ENCODE measurements at regions not wholly inside any gene's neighbourhood (a gene's known extent, or its start where the extent isn't known, plus 50 kb on each side); places are given as distances from the start of the nearest gene placed in this dataset.

DNA sequence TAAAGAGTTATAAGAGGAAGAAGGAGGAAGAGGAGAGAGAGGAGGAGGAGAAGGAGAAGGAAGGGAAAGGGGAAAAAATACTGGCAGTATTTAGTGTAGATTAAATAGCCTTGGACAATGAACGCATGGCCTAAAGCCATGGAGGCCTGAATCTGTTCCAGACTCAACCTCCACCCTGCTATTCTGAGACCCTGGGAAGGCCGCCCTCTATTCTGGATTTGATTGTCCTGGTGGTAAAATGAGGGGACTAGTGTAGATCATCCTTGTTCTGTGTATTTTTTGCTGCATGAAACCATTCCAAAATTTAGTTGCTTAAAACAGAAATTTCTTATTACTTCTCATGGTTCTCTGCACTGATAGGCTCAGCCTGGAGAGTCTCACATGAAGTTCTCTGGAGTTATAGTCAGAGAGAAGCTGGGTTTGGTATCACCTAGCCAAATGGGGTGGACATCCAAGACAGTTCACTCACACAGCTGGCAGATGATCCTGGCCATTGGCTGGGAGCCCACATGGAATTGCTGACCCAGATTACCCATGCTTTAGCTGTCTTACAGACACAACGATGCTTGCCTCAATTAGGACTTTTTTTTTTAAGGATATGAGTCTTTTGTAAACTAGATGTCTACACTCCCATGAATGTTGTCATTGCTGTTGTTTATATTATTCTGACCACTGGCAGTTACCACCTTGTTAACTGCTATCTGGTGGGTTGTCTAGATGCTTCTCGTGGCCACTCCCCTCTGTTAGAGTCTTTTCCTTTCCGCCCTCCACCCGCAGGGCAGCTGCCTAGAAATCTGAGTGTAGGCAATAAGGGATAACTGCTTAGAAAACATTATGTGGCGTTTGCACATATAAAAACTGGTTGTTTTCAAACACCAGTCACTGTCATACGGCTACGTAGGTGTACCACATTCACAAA, 149.9 kb downstream of the SST start:
- no peak overlapping the region for H3K4me3 ChIP-seq (ENCODE audit: low read depth, low read length)
- no peak for DNase-seq
- TF ChIP-seq, protein P1, sequence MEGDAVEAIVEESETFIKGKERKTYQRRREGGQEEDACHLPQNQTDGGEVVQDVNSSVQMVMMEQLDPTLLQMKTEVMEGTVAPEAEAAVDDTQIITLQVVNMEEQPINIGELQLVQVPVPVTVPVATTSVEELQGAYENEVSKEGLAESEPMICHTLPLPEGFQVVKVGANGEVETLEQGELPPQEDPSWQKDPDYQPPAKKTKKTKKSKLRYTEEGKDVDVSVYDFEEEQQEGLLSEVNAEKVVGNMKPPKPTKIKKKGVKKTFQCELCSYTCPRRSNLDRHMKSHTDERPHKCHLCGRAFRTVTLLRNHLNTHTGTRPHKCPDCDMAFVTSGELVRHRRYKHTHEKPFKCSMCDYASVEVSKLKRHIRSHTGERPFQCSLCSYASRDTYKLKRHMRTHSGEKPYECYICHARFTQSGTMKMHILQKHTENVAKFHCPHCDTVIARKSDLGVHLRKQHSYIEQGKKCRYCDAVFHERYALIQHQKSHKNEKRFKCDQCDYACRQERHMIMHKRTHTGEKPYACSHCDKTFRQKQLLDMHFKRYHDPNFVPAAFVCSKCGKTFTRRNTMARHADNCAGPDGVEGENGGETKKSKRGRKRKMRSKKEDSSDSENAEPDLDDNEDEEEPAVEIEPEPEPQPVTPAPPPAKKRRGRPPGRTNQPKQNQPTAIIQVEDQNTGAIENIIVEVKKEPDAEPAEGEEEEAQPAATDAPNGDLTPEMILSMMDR (IDR thresholded peaks at IDR 0.05; ENCODE audit: low read depth, low read length), result no peak
- no peaks in the 10 kb centered on the region; the same call in 1 of the 2 replicates for H3K27me3 ChIP-seq
- H3K36me3 ChIP-seq, result no peaks in the 10 kb centered on the region
- H3K4me1 ChIP-seq, result no peaks in the 10 kb centered on the region
- H3K9me3 ChIP-seq, result no peaks in the 10 kb centered on the region

DNA sequence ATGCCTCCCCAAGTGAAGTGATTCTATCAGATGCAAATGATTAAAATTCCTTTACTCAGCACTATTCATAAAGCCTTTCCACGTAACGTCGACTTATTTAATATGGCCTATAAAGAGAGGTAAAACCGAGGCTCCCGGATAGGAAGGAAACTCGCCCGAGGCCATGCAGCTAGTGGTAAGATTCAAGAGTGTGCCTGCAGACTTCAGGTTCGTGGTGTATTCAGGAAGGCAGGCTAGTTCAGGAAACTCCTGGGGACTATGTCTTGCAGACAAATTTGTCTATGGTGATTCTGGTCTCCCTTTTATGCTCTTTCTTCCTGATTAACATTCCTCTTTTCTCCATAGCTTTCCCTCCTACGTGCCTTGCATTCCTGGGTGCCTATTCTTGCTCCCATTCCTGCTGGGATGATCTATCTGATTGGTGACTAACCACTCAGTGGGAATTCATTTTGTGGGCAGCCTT, 150.7 kb downstream of the SST start:
- Histone ChIP-seq H3K4me1 (no peaks in the 10 kb centered on the region), H3K4me3 (ENCODE audit: low read depth, low read length) (no peak overlapping the region), H3K9me3 (no peaks in the 10 kb centered on the region), H3K36me3 (no peaks in the 10 kb centered on the region), H3K27me3 (no peaks in the 10 kb centered on the region; the same call in 1 of the 2 replicates)
- TF ChIP-seq, protein P1 (IDR thresholded peaks at IDR 0.05; ENCODE audit: low read depth, low read length), result no peak
- no peak for DNase-seq

DNA sequence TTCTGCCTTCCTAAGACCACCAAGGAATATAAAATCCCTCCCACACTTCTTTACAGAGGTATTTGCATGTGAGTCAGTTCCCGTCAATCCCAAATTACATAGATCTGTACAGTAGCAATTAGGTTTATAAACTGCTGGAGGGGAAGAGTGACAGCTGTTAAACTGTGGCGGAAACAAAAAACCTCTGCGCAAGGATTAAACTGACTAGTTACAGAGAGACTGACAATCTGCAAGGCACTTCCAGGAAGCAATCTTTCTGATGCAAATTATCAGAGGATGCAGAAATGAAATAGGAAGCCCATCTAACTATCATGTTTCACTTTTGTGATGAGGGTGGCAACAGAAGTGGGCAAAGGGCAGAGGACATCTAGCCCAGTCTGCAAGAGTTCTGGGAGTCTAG, 150.4 kb downstream of the RTP4 start:
- Histone ChIP-seq H3K36me3 (no peaks in the 10 kb centered on the region), H3K4me3 (ENCODE audit: low read depth, low read length) (no peak overlapping the region), H3K27me3 (no peaks in the 10 kb centered on the region; the same call in 1 of the 2 replicates), H3K9me3 (no peaks in the 10 kb centered on the region), H3K4me1 (no peaks in the 10 kb centered on the region)
- TF ChIP-seq, protein P1 (IDR thresholded peaks at IDR 0.05; ENCODE audit: low read depth, low read length), result no peak
- no peak for DNase-seq

DNA sequence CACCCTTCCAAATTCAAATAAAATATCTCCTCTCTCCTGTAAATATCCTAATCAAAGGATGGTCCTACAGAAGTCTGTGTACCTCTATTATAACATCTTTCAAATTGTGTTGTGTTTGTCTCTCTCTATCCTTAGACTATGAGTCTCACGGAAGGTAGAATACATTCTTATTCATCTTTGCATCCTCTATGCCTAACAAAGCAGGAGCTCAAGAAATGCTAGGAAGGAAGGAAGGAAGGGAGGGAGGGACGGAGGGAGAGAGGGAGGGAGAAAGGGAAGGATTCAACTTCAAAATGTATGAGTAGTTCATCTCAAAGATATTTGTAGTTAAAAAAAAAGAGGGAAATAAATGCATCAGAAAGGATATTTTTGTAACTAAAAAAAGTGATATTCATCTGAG, 150.0 kb downstream of the RTP4 start:
- Histone ChIP-seq H3K9me3 (no peaks in the 10 kb centered on the region), H3K4me3 (ENCODE audit: low read depth, low read length) (no peak overlapping the region), H3K27me3 (no peaks in the 10 kb centered on the region; the same call in 1 of the 2 replicates), H3K4me1 (no peaks in the 10 kb centered on the region), H3K36me3 (no peaks in the 10 kb centered on the region)
- DNase-seq, result no peak
- TF ChIP-seq, protein P1 (IDR thresholded peaks at IDR 0.05; ENCODE audit: low read depth, low read length), result no peak

DNA sequence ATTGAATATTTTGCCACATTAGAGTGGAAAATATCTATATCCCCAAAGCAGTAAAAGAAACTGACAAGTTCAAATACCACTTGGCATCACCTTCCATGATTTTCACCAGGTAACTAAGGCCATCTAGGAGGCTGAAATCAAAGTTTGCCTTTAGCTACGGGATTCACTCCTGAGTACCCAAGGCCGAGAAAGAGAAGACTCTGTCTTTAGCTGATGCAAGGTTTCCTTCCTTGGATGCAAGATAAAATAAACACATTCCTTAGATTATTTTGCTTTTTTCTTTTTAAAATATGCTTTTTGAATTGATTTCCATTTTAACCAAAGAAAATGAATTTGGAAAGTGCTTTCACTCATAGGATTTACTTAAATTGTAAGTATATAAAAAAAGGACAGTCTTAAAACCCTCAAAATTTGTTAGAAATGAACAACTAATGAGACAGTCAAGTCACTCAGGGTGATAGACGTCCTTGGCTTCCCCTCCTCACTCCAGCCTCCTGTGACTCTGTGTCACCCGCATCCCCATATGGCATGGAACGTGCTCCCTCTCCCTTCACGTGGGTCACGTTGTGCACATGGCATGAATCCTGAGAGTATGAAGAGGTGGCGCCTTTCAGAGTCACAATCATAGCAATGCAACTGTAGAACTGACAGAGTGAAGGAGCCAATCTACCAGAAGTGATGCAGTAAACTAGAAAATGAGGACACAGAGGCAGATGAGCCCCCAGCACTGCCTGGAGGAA, 148.4 kb downstream of the RTP4 start:
- no peaks in the 10 kb centered on the region for H3K36me3 ChIP-seq
- DNase-seq, result no peak
- H3K4me1 ChIP-seq, result no peaks in the 10 kb centered on the region
- TF ChIP-seq, protein P1 (IDR thresholded peaks at IDR 0.05; ENCODE audit: low read depth, low read length), result no peak
- no peaks in the 10 kb centered on the region; the same call in 1 of the 2 replicates for H3K27me3 ChIP-seq
- H3K9me3 ChIP-seq, result no peaks in the 10 kb centered on the region
- no peak overlapping the region for H3K4me3 ChIP-seq (ENCODE audit: low read depth, low read length)
